Activated CD8-positive, alpha-beta T cell treated with anti-CD3 and anti-CD28 coated beads, Interleukin-2, amount 10 ng/mL, durations not matched to agents 7 days and 5 days (primary cell): ENCODE measurements at regions not wholly inside any gene's neighbourhood (a gene's known extent, or its start where the extent isn't known, plus 50 kb on each side); places are given as distances from the start of the nearest gene placed in this dataset.

Experiments used
- ATAC-seq: fragments of 150-1000 bp; cut with Tn5 transposase; one replicate; pipeline ENCODE4 v1.10.0; 2021; ENCODE audit warnings: moderate library complexity
- CTCF ChIA-PET: fragments of 350-600 bp; sonication (Branson Sonifier 250); formaldehyde crosslinking; loops from one replicate; lab custom pipeline; 2021; ENCODE audit warnings: antibody characterized with exemption; lab: Charles Lee
- POLR2A ChIA-PET: fragments of 350-600 bp; sonication (Branson Sonifier 250); formaldehyde crosslinking; loops from one replicate; lab custom pipeline; 2021; ENCODE audit warnings: antibody characterized with exemption; lab: Charles Lee
- DNase-seq: peaks from one replicate; pipeline ENCODE4 v3.0.0-alpha.2; 2020
- H3K27ac Mint-ChIP-seq: one replicate; pipeline ENCODE4 v1.8.0; 2021; ENCODE audit warnings: mild to moderate bottlenecking, mixed read lengths
- H3K27me3 Mint-ChIP-seq: one replicate; pipeline ENCODE4 v1.8.0; 2021; ENCODE audit warnings: low read depth, mixed read lengths
- H3K36me3 Mint-ChIP-seq: one replicate; pipeline ENCODE4 v1.8.0; 2021; ENCODE audit warnings: low read depth, mixed read lengths
- H3K4me1 Mint-ChIP-seq: one replicate; pipeline ENCODE4 v1.8.0; 2021; ENCODE audit warnings: low read depth, mixed read lengths
- H3K4me3 Mint-ChIP-seq: one replicate; pipeline ENCODE4 v1.8.0; 2021; ENCODE audit warnings: mild to moderate bottlenecking, mixed read lengths
- H3K9me3 Mint-ChIP-seq: one replicate; pipeline ENCODE4 v1.8.0; 2022; ENCODE audit warnings: mixed read lengths; ENCODE audit not compliant: insufficient read depth

GRCh38 chr21:35641271-35642016 is 418.9 kb downstream of the SETD4 start:
- H3K4me3 Mint-ChIP-seq, result no peak overlapping the region
- peaks cover 14% of the 10 kb centered on the region for H3K27me3 Mint-ChIP-seq
- no peak overlapping the region for H3K27ac Mint-ChIP-seq
- ChIA-PET CTCF (interaction anchor here (0.6 kb wide), 1 partner anchor 9 kb away, joined by 3 read pairs; no protein-coding TSS in a partner anchor), POLR2A (no interaction called here)
- H3K4me1 Mint-ChIP-seq, result no peaks in the 10 kb centered on the region
- ATAC-seq (no peak), DNase-seq (no peak)
- H3K9me3 Mint-ChIP-seq, result no peaks in the 10 kb centered on the region
- no peaks in the 10 kb centered on the region for H3K36me3 Mint-ChIP-seq

- no peak for ATAC-seq
- Mint-ChIP-seq H3K4me1 (no peaks in the 10 kb centered on the region), H3K36me3 (no peaks in the 10 kb centered on the region), H3K27ac (no peak overlapping the region), H3K4me3 (no peak overlapping the region), H3K27me3 (peaks cover 11% of the 10 kb centered on the region), H3K9me3 (no peaks in the 10 kb centered on the region)
- DNase-seq, result no peak
- POLR2A ChIA-PET, result no interaction called here
- CTCF ChIA-PET, result no interaction called here
Measured at GRCh38 chr21:35637431-35637830, 422.9 kb downstream of the SETD4 start.

GRCh38 chr21:35635994-35636393 is 424.3 kb downstream of the SETD4 start:
- ChIA-PET POLR2A (no interaction called here), CTCF (no interaction called here)
- DNase-seq (no peak), ATAC-seq (no peak)
- no peaks in the 10 kb centered on the region for H3K9me3 Mint-ChIP-seq
- H3K4me3 Mint-ChIP-seq, result no peak overlapping the region
- H3K36me3 Mint-ChIP-seq, result no peaks in the 10 kb centered on the region
- H3K27ac Mint-ChIP-seq, result no peak overlapping the region
- H3K27me3 Mint-ChIP-seq, result peaks cover 9% of the 10 kb centered on the region
- H3K4me1 Mint-ChIP-seq, result no peaks in the 10 kb centered on the region

- H3K27me3 Mint-ChIP-seq, result peaks cover 7% of the 10 kb centered on the region
- H3K4me3 Mint-ChIP-seq, result no peak overlapping the region
- no peak overlapping the region for H3K27ac Mint-ChIP-seq
- ATAC-seq (no peak), DNase-seq (no peak)
- no peaks in the 10 kb centered on the region for H3K36me3 Mint-ChIP-seq
- CTCF ChIA-PET, result no interaction called here
- H3K4me1 Mint-ChIP-seq, result no peaks in the 10 kb centered on the region
- POLR2A ChIA-PET, result no interaction called here
- H3K9me3 Mint-ChIP-seq, result no peaks in the 10 kb centered on the region
Measured at GRCh38 chr21:35635261-35635660, 425.1 kb downstream of the SETD4 start.

- ChIA-PET CTCF (no interaction called here), POLR2A (no interaction called here)
- H3K27me3 Mint-ChIP-seq, result no peaks in the 10 kb centered on the region
- no peaks in the 10 kb centered on the region for H3K4me1 Mint-ChIP-seq
- no peak for ATAC-seq
- no peak for DNase-seq
- H3K4me3 Mint-ChIP-seq, result no peak overlapping the region
- no peaks in the 10 kb centered on the region for H3K36me3 Mint-ChIP-seq
- no peaks in the 10 kb centered on the region for H3K9me3 Mint-ChIP-seq
- H3K27ac Mint-ChIP-seq, result no peak overlapping the region
Measured at GRCh38 chr21:35633501-35633900, 426.8 kb downstream of the SETD4 start.

GRCh38 chr21:35632711-35633110 is 427.6 kb downstream of the SETD4 start:
- ChIA-PET CTCF (no interaction called here), POLR2A (no interaction called here)
- H3K27ac Mint-ChIP-seq, result no peak overlapping the region
- DNase-seq, result no peak
- no peaks in the 10 kb centered on the region for H3K9me3 Mint-ChIP-seq
- peaks cover 4% of the 10 kb centered on the region for H3K27me3 Mint-ChIP-seq
- no peak for ATAC-seq
- H3K36me3 Mint-ChIP-seq, result no peaks in the 10 kb centered on the region
- no peaks in the 10 kb centered on the region for H3K4me1 Mint-ChIP-seq
- no peak overlapping the region for H3K4me3 Mint-ChIP-seq

GRCh38 chr21:35628316-35628715 is 432.0 kb downstream of the SETD4 start:
- Mint-ChIP-seq H3K27me3 (peaks cover 4% of the 10 kb centered on the region), H3K4me1 (no peaks in the 10 kb centered on the region), H3K27ac (no peak overlapping the region), H3K9me3 (no peaks in the 10 kb centered on the region), H3K4me3 (no peak overlapping the region), H3K36me3 (no peaks in the 10 kb centered on the region)
- ChIA-PET CTCF (no interaction called here), POLR2A (interaction anchor here (1.2 kb wide), 1 partner anchor 826 kb away, joined by 3 read pairs; no protein-coding TSS in a partner anchor)
- DNase-seq, result no peak
- no peak for ATAC-seq

- no peaks in the 10 kb centered on the region for H3K9me3 Mint-ChIP-seq
- ChIA-PET POLR2A (interaction anchor here (1.2 kb wide), 1 partner anchor 825 kb away, joined by 3 read pairs; no protein-coding TSS in a partner anchor), CTCF (no interaction called here)
- no peaks in the 10 kb centered on the region for H3K4me1 Mint-ChIP-seq
- no peak overlapping the region for H3K27ac Mint-ChIP-seq
- no peaks in the 10 kb centered on the region for H3K36me3 Mint-ChIP-seq
- H3K4me3 Mint-ChIP-seq, result no peak overlapping the region
- ATAC-seq (no peak), DNase-seq (no peak)
- peaks cover 4% of the 10 kb centered on the region for H3K27me3 Mint-ChIP-seq
Measured at GRCh38 chr21:35627462-35627861, 432.9 kb downstream of the SETD4 start.

GRCh38 chr21:35625576-35625975 is 434.8 kb downstream of the SETD4 start:
- DNase-seq, result no peak
- ChIA-PET POLR2A (interaction anchor here (0.6 kb wide), 1 partner anchor 1445 kb away, joined by 3 read pairs; no protein-coding TSS in a partner anchor), CTCF (interaction anchor here (0.6 kb wide), 1 partner anchor 47 kb away, joined by 3 read pairs; no protein-coding TSS in a partner anchor)
- Mint-ChIP-seq H3K36me3 (no peaks in the 10 kb centered on the region), H3K4me3 (no peak overlapping the region), H3K27me3 (peaks cover 4% of the 10 kb centered on the region), H3K27ac (no peak overlapping the region), H3K9me3 (no peaks in the 10 kb centered on the region), H3K4me1 (no peaks in the 10 kb centered on the region)
- ATAC-seq, result no peak

- no peak for ATAC-seq
- Mint-ChIP-seq H3K4me1 (no peaks in the 10 kb centered on the region), H3K27me3 (peaks cover 4% of the 10 kb centered on the region), H3K4me3 (no peak overlapping the region), H3K27ac (no peak overlapping the region), H3K9me3 (no peaks in the 10 kb centered on the region), H3K36me3 (no peaks in the 10 kb centered on the region)
- CTCF ChIA-PET, result interaction anchor here (0.6 kb wide), 1 partner anchor 48 kb away, joined by 3 read pairs; no protein-coding TSS in a partner anchor
- POLR2A ChIA-PET, result interaction anchor here (0.6 kb wide), 1 partner anchor 1446 kb away, joined by 3 read pairs; no protein-coding TSS in a partner anchor
- no peak for DNase-seq
Measured at GRCh38 chr21:35624901-35625300, 435.4 kb downstream of the SETD4 start.

- CTCF ChIA-PET, result no interaction called here
Measured at GRCh38 chr21:35622612-35623011, 437.7 kb downstream of the SETD4 start.

GRCh38 chr21:35619184-35619583 is 441.1 kb downstream of the SETD4 start:
- no peaks in the 10 kb centered on the region for H3K4me1 Mint-ChIP-seq
- H3K4me3 Mint-ChIP-seq, result no peak overlapping the region
- ATAC-seq, result no peak
- H3K36me3 Mint-ChIP-seq, result no peaks in the 10 kb centered on the region
- CTCF ChIA-PET, result no interaction called here
- POLR2A ChIA-PET, result no interaction called here
- H3K27ac Mint-ChIP-seq, result no peak overlapping the region
- H3K27me3 Mint-ChIP-seq, result peaks cover 6% of the 10 kb centered on the region
- no peaks in the 10 kb centered on the region for H3K9me3 Mint-ChIP-seq
- no peak for DNase-seq

More at GRCh38 chr21:35622612-35623011, 437.7 kb downstream of the SETD4 start:
- no peak overlapping the region for H3K4me3 Mint-ChIP-seq
- POLR2A ChIA-PET, result no interaction called here
- H3K4me1 Mint-ChIP-seq, result no peaks in the 10 kb centered on the region
- DNase-seq (no peak), ATAC-seq (no peak)
- peaks cover 6% of the 10 kb centered on the region for H3K27me3 Mint-ChIP-seq
- no peak overlapping the region for H3K27ac Mint-ChIP-seq
- no peaks in the 10 kb centered on the region for H3K36me3 Mint-ChIP-seq
- H3K9me3 Mint-ChIP-seq, result no peaks in the 10 kb centered on the region
